Thymus (tissue), 11 donors: ENCODE measurements at regions not wholly inside any gene's neighbourhood (a gene's known extent, or its start where the extent isn't known, plus 50 kb on each side); places are given as distances from the start of the nearest gene placed in this dataset.

ENCODE experiments used
- DNase-seq, 9 donors: peaks; one replicate each; pipeline ENCODE4 v3.0.0-alpha.2; 2013; ENCODE audit warnings: low spot score in 9 of 9, low read depth in 6 of 9, missing footprints in 1 of 9
- H3K27ac ChIP-seq, 2 donors: one replicate each; pipeline ENCODE4 v1.5.1; 2013; ENCODE audit warnings: control low read depth in 1 of 2, low read depth in 1 of 2, low read length in 1 of 2, mild to moderate bottlenecking in 1 of 2, moderate library complexity in 1 of 2
- H3K27me3 ChIP-seq, 2 donors: one replicate each; pipeline ENCODE4 v1.5.1; 2013; ENCODE audit warnings: low read length in 1 of 2; ENCODE audit not compliant: control insufficient read depth in 2 of 2, insufficient read depth in 1 of 2
- H3K36me3 ChIP-seq, 2 donors: one replicate each; pipeline ENCODE4 v1.5.1; 2013; ENCODE audit warnings: low read length in 1 of 2, mild to moderate bottlenecking in 1 of 2, moderate library complexity in 1 of 2; ENCODE audit not compliant: control insufficient read depth in 2 of 2, insufficient read depth in 2 of 2
- H3K4me1 ChIP-seq, 2 donors: one replicate each; pipeline ENCODE4 v1.5.1; 2013; ENCODE audit warnings: low read length in 2 of 2; ENCODE audit not compliant: control insufficient read depth in 2 of 2, insufficient read depth in 2 of 2
- H3K4me3 ChIP-seq, 2 donors: one replicate each; pipeline ENCODE4 v1.5.1; 2013; ENCODE audit warnings: low read length in 2 of 2, control low read depth in 1 of 2, mild to moderate bottlenecking in 1 of 2
- H3K9me3 ChIP-seq, 2 donors: one replicate each; pipeline ENCODE4 v1.5.1; 2013; ENCODE audit warnings: low read length in 1 of 2, mild to moderate bottlenecking in 1 of 2; ENCODE audit not compliant: control insufficient read depth in 2 of 2, insufficient read depth in 1 of 2
- WGBS: extraction: QIAGEN DNeasy Blood & Tissue Kit; methylation state at CpG from one replicate; pipeline ENCODE4 v1.1.7; 2013; 5-methylcytosine and 5-hydroxymethylcytosine counted together
- donor health status: healthy.

DNA sequence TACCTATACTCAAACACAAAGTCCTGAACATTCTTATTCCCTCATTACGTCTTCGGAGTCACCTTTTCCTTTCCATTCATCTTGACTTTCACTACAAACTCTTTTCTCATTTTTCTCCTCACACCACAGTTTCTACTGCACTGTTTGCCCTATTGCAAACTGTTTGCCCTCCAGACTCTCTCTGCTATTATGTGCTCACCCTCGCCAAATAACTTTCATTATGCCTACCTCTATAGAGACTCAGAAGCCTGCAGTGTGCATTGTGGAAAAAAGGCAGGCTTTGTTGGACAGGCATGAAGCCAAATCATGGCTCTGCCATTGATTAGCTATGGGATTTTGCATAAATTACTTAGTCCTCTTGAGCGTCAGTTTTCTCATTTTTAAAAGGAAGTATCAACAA is 246.6 kb upstream of the CCDC196 start:
- Histone ChIP-seq H3K36me3 (no peaks in the 10 kb centered on the region), H3K4me1 (no peaks in the 10 kb centered on the region), H3K9me3 (no peaks in the 10 kb centered on the region), H3K27me3 (no peaks in the 10 kb centered on the region), H3K4me3 (no peak overlapping the region), H3K27ac (no peak overlapping the region)
- 95% methylated on average over 4 of the region's 4 CpGs for WGBS
- DNase-seq, result no peak

DNA sequence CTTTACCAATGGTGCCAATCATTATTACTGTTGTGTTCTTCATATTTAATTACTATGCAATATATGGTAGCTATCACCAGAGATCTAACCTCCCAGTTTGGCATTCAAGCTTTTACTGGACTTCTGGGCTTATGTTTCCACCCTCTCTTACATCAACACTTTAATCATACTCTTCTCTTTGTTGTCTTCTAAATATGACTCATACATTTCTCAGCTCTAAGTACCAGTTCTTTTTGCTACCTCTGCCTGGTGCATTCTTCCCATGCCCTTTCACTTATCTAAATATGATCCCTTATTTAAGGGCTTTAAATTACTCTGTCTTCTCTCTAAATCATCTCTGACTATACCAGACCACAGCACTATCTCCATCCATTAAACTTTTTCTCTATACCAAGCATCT is 246.1 kb upstream of the CCDC196 start:
- H3K27me3 ChIP-seq, result no peaks in the 10 kb centered on the region
- DNase-seq, result no peak
- no peak overlapping the region for H3K4me3 ChIP-seq
- no peaks in the 10 kb centered on the region for H3K9me3 ChIP-seq
- no peaks in the 10 kb centered on the region for H3K36me3 ChIP-seq
- H3K4me1 ChIP-seq, result no peaks in the 10 kb centered on the region
- H3K27ac ChIP-seq, result no peak overlapping the region

DNA sequence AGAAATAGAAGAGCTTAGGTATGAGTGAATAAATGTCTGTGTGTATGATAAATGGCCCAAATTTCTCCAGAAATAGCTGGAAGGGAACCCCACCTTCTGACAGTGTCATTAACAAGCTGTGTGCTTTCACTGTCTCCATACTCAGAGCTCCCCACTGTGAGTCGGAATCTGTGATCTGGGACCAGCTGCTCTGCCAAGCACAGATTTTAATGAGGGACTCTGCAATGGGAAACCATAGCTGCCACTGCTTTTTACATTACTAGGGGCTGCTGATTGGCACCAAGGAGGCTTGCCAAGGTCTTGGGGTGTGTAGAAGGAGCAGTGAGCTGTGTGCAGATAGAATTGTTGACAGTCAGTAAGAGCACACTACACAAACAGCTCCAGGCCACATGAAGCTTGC is 244.2 kb upstream of the CCDC196 start:
- no peak overlapping the region for H3K27ac ChIP-seq
- H3K36me3 ChIP-seq, result no peaks in the 10 kb centered on the region
- no peaks in the 10 kb centered on the region for H3K9me3 ChIP-seq
- WGBS, result 92% methylated on average over 1 of the region's 1 CpG
- no peaks in the 10 kb centered on the region for H3K27me3 ChIP-seq
- no peaks in the 10 kb centered on the region for H3K4me1 ChIP-seq
- no peak for DNase-seq
- H3K4me3 ChIP-seq, result no peak overlapping the region

DNA sequence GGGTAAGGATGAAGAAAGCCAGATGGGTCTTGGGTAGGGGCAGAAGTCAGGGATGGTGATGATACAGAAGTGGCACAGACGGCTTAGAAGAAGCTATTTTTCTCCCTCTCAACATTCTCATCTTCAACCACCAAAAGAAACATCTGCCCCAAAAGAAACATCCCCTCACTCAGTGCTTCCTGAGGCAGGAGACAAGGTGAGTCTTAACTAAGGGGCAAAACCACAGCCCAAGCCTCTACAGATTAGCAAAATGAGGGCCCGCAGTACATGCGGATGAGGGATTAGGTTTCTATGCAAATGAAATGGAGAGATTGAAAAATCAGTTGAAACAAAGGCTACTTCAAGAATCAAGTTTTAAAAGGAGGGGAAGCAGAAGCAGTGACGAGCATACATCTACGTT is 241.3 kb upstream of the CCDC196 start:
- no peaks in the 10 kb centered on the region for H3K9me3 ChIP-seq
- DNase-seq, result no peak
- H3K4me3 ChIP-seq, result no peak overlapping the region
- no peaks in the 10 kb centered on the region for H3K36me3 ChIP-seq
- H3K27me3 ChIP-seq, result no peaks in the 10 kb centered on the region
- H3K4me1 ChIP-seq, result no peaks in the 10 kb centered on the region
- H3K27ac ChIP-seq, result no peak overlapping the region
- WGBS, result 94% methylated on average over 5 of the region's 5 CpGs

DNA sequence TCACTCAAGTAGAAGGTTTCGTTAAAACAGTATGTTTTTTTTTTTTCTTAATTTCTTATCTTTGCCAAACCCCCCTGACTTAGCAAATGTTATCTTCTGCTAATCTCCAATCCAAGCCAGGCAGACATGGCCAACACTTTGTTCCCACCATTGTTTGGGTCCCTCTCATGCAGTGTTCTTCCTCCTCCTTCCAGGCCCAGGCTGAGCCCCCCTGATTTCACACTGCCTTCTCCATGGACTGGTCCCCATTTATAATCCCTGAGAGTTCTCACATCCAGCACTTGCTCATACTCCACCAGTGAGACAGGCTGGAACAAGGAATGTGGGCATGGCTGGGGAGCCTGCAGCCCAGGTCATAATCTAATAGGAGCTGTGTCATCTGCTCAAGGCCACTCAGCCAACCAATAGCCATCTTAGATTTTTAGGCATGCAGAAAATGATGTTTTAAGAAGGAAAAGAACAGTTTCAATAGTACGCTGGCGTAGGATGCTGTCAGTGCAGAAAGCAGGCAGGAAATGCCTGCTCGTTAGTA is 238.4 kb upstream of the CCDC196 start:
- H3K27me3 ChIP-seq, result no peaks in the 10 kb centered on the region
- H3K4me1 ChIP-seq, result no peaks in the 10 kb centered on the region
- 89% methylated on average over 4 of the region's 4 CpGs for WGBS
- no peaks in the 10 kb centered on the region for H3K9me3 ChIP-seq
- no peak for DNase-seq
- no peak overlapping the region for H3K27ac ChIP-seq
- H3K36me3 ChIP-seq, result no peaks in the 10 kb centered on the region
- no peak overlapping the region for H3K4me3 ChIP-seq

DNA sequence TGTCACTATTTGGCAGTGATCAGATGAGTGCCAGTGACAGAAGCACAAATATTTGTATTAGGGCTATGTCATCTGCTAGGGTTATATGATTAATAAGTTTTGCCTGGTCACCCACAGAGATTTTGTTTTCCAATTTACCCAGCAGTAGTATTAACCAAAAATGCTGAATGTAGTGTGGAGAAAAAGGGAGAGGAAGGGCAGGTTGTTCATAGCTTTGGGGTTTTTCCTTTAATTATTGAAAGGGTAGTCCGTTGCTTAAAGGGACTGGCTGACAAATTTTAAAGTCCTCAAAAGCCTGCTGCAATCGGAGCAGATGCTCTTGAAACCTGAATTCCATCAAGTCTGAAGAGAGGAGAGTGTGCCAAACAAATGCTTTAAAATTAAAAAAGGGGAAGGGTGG is 237.9 kb upstream of the CCDC196 start:
- DNase-seq, result no peak
- Histone ChIP-seq H3K4me3 (no peak overlapping the region), H3K36me3 (no peaks in the 10 kb centered on the region), H3K27me3 (no peaks in the 10 kb centered on the region), H3K4me1 (no peaks in the 10 kb centered on the region), H3K27ac (no peak overlapping the region), H3K9me3 (no peaks in the 10 kb centered on the region)
- WGBS, result 91% methylated on average over 2 of the region's 2 CpGs

DNA sequence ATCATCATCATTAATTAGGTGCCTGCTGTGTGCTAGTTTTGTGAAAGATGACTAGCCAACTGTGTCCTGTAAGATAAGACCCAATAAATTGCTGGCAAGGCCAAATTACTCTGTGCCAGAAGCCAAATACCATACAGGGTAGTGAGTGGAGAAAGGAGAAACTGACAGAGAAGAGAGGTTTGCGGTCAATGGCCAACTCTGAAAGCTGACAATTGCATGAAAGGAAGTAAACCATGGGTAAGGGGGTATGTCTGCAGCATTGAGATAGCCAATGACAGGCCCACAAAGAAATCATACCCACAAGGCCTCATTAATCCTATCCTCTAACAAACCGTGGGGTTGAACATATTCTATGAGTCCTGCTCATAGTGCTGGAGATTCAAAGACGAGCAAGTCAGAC is 236.6 kb upstream of the CCDC196 start:
- no peak for DNase-seq
- Histone ChIP-seq H3K4me1 (no peaks in the 10 kb centered on the region), H3K27ac (no peak overlapping the region), H3K9me3 (no peaks in the 10 kb centered on the region), H3K36me3 (no peaks in the 10 kb centered on the region), H3K27me3 (no peaks in the 10 kb centered on the region), H3K4me3 (no peak overlapping the region)
- 93% methylated on average over 3 of the region's 3 CpGs for WGBS

DNA sequence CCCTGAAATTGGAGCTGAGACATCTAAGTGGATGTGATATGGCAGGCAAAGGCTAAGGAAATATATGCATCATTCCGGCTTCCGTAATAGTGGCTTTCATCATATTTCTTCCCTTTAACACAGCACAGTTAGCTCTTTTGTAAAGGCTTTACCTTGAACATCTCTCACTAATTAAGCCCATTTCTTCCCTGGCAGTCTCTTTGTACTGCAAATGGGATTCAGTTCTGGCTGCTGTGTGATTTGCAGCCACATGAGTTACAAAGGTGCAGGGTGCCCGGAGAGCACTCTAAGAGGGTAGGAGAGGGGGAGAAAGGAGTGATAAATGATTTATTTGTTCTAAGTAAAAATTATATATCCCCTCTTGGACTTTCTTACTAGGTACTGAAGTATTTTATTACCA is 232.1 kb upstream of the CCDC196 start:
- Histone ChIP-seq H3K4me1 (no peaks in the 10 kb centered on the region), H3K9me3 (no peaks in the 10 kb centered on the region), H3K36me3 (no peaks in the 10 kb centered on the region), H3K27me3 (no peaks in the 10 kb centered on the region), H3K27ac (no peak overlapping the region), H3K4me3 (no peak overlapping the region)
- DNase-seq, result no peak
- WGBS, result 95% methylated on average over 3 of the region's 3 CpGs

DNA sequence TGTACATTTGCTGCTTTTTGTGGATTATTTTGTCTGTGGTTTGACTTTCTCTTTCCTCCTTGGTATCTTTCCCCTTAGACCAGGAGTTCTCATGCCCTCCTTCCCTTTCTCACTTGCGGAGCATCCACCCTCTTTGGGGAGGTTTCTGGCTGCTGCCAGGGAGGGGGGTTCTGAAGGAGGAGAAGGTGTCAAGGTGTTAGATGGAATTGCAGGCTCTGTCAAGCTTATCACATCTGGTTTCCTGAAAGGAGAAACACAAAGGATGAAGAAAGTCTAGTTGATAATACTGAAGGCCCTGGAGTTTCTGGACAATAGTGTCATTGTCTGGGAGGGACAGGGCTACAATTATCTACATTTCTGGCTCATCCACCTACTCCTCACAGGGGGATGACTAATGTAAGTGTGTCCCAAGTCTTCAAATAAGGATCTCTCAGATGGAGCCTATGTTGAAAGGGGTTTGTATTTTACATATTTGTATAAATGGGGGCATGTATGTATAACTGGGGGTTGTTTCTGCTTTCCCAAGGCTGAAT is 217.3 kb upstream of the CCDC196 start:
- no peak for DNase-seq
- H3K27me3 ChIP-seq, result no peaks in the 10 kb centered on the region
- WGBS, result 96% methylated on average over 1 of the region's 1 CpG
- no peaks in the 10 kb centered on the region for H3K4me1 ChIP-seq
- H3K4me3 ChIP-seq, result no peak overlapping the region
- H3K9me3 ChIP-seq, result no peaks in the 10 kb centered on the region
- H3K36me3 ChIP-seq, result no peaks in the 10 kb centered on the region
- H3K27ac ChIP-seq, result no peak overlapping the region

DNA sequence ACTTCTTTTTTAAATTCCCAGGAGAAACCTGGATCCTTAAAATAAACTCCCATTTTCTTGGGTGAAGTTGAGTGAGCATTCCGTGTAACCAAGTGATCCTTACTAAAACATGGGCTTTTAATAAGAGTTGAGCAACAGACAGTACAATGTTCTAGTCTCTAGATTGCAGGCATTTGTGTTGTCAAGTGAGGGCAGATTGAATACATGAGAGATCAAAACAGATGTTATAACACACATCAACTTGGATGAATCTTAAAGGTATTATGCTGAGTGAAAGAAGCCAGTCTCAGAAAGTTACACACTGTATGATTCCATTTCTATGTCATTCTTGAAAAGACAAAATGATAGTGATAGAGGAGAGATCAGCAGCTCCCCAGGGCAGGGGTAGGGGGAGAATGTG is 213.9 kb upstream of the CCDC196 start:
- H3K27me3 ChIP-seq, result no peaks in the 10 kb centered on the region
- no peaks in the 10 kb centered on the region for H3K4me1 ChIP-seq
- no peak for DNase-seq
- WGBS, result 97% methylated on average over 1 of the region's 1 CpG
- H3K4me3 ChIP-seq, result no peak overlapping the region
- H3K36me3 ChIP-seq, result no peaks in the 10 kb centered on the region
- H3K9me3 ChIP-seq, result no peaks in the 10 kb centered on the region
- H3K27ac ChIP-seq, result no peak overlapping the region
